ENCODE measurements at regions not wholly inside any gene's neighbourhood (a gene's known extent, or its start where the extent isn't known, plus 50 kb on each side); places are given as distances from the start of the nearest gene placed in this dataset.

DNA sequence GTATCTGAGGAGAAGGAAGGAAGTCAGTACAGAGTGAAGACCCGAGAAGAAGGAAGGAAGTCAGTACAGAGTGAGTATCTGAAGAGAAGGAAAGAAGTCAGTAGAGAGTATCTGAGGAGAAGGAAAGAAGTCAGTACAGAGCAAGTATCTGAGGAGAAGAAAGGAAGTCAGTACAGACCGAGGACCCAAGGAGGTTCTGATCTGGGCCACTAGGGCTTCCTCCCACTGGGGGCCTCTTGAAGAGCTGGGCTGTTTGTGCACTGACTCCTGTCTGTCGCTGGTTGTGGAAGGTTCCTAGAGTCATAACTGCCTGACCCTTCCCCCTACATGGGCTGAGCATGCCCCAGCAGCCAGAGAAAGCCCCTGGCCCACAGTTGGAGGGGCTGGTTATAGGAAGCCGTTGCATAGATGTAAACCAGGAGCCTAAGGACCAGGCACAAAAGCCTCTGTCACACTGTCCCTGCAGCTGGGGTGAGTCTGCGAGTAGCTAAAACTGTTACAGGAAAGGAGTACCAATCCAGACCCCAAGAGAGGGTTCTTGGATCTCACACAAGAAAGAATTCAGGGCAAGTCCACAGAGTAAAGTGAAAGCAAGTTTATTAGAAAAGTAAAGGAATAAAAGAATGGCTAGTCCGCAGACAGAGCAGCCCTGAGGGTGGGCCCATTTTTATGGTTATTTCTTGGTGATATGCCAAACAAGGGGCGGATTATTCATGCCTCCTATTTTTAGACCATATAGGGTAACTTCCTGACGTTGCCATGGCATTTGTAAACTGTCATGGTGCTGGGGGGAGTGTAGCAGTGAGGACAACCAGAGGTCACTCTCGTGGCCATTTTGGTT lies 395.9 kb downstream of the PREX1 start:
- H3K4me1 ChIP-seq: no peaks in the 10 kb centered on the region
- no peaks in the 10 kb centered on the region for H3K36me3 ChIP-seq
- no peak for DNase-seq
- intact Hi-C loops (cut with DNase I; ENCODE audit: low total_unique reads): no loop called here
- H3K27me3 ChIP-seq: peaks cover 0 to 13% of the 10 kb centered on the region in 2 donors
- H3K9me3 ChIP-seq: no peaks in the 10 kb centered on the region
- no peak for TF ChIP-seq CTCF (IDR thresholded peaks at IDR 0.05)
- no peak overlapping the region for H3K27ac ChIP-seq
- H3K4me3 ChIP-seq: no peak overlapping the region

DNA sequence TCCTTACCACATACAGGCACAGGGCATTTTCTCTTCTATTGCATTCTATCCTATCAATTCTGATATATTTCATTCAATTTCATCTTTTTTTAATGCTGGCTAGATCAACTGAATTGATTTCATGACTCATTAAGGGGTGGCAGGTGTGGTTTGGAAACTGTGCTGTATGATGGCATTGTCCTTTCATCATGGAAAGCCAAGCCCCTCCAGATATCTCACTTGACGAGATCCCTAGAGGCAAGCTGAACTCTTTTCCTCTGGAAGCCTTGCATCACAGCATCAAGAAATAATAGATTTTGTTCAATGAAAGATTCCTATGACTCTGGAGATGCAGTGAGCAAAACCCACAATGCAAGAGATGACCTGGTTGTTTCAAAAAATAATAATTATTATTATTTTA lies 401.2 kb downstream of the PREX1 start:
- no peak for DNase-seq
- Histone ChIP-seq H3K36me3 (no peaks in the 10 kb centered on the region), H3K4me1 (no peaks in the 10 kb centered on the region), H3K27me3 (peaks cover 0 to 15% of the 10 kb centered on the region in 2 donors), H3K9me3 (no peaks in the 10 kb centered on the region), H3K27ac (no peak overlapping the region), H3K4me3 (no peak overlapping the region)
- intact Hi-C loops (cut with DNase I; ENCODE audit: low total_unique reads): no loop called here
- no peak for TF ChIP-seq CTCF (IDR thresholded peaks at IDR 0.05)

- Histone ChIP-seq H3K27ac (no peak overlapping the region), H3K9me3 (no peaks in the 10 kb centered on the region), H3K4me3 (no peak overlapping the region), H3K4me1 (no peaks in the 10 kb centered on the region), H3K36me3 (no peaks in the 10 kb centered on the region), H3K27me3 (peaks cover 0 to 15% of the 10 kb centered on the region in 2 donors)
- intact Hi-C loops (cut with DNase I; ENCODE audit: low total_unique reads): no loop called here
- DNase-seq: no peak
- no peak for TF ChIP-seq CTCF (IDR thresholded peaks at IDR 0.05)
These were observed 401.8 kb downstream of the PREX1 start for GRCh38 chr20:48425817-48426612.

GRCh38 chr20:48425321-48425720 lies 402.5 kb downstream of the PREX1 start:
- no peaks in the 10 kb centered on the region for H3K9me3 ChIP-seq
- intact Hi-C loops (cut with DNase I; ENCODE audit: low total_unique reads): no loop called here
- H3K27ac ChIP-seq: no peak overlapping the region
- no peaks in the 10 kb centered on the region for H3K36me3 ChIP-seq
- H3K4me3 ChIP-seq: no peak overlapping the region
- no peaks in the 10 kb centered on the region for H3K4me1 ChIP-seq
- peaks cover 0 to 19% of the 10 kb centered on the region in 2 donors for H3K27me3 ChIP-seq
- no peak for TF ChIP-seq CTCF (IDR thresholded peaks at IDR 0.05)
- DNase-seq: no peak

DNA sequence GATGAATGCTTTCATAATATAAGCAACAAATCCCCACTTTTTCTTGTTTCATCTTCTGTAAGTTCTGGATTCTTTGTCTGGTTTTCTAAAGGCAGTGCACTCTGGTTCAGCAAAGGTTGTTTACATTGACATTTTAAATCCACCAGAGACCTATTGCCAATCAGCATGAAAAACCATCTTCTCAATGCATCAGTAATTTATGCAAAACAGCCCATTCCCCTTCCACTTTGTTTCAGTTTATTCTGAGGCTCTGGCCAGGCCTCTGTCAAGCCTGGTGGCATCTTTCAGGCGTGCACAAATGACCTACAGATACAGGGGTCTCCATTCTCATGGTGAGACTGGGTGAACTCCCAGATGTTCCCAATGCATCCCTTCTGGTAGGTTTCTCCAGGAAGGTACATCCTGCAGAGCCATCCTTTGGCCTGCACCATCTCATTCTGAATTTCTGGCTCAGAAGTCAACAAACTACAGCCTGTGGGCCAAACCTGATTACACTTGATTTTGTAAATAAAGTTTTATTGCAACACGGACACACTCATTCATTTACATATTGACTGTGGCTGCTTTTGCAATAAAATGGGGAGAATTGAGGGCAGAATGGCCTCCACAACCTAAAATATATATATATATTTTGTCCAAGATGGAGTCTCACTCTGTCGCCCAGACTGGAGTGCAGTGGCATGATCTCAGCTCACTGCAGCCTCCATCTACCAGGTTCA lies 405.4 kb downstream of the PREX1 start:
- intact Hi-C loops (cut with DNase I; ENCODE audit: low total_unique reads): no loop called here
- H3K36me3 ChIP-seq: no peaks in the 10 kb centered on the region
- TF ChIP-seq CTCF (IDR thresholded peaks at IDR 0.05): no peak

More for the DNA sequence above, 405.4 kb downstream of the PREX1 start:
- Histone ChIP-seq H3K9me3 (no peaks in the 10 kb centered on the region), H3K4me3 (no peak overlapping the region), H3K27me3 (peaks cover 0 to 19% of the 10 kb centered on the region in 2 donors), H3K27ac (no peak overlapping the region), H3K4me1 (no peaks in the 10 kb centered on the region)
- no peak for DNase-seq
